ENCODE measurements at regions not wholly inside any gene's neighbourhood (a gene's known extent, or its start where the extent isn't known, plus 50 kb on each side); places are given as distances from the start of the nearest gene placed in this dataset.

DNA sequence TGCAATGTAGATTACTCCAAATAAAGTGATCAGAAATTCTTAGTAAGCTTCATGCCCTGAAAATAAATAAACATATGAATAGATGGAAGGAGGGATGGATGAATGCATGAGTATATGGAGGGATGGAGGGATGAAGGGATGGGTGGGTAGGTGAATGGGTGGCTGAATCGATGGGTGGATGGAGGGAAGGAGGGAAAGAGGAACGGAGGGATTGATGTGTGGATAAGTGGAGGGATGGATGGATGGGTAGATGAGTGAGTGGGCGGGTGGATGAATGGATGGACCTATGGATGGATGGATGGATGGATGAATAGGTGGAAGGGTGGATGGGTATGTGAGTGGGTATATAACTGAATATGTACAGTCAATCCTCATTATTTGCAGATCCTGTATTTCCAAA is 276.7 kb upstream of the ACVR2A start:
- TF ChIP-seq, protein P1, sequence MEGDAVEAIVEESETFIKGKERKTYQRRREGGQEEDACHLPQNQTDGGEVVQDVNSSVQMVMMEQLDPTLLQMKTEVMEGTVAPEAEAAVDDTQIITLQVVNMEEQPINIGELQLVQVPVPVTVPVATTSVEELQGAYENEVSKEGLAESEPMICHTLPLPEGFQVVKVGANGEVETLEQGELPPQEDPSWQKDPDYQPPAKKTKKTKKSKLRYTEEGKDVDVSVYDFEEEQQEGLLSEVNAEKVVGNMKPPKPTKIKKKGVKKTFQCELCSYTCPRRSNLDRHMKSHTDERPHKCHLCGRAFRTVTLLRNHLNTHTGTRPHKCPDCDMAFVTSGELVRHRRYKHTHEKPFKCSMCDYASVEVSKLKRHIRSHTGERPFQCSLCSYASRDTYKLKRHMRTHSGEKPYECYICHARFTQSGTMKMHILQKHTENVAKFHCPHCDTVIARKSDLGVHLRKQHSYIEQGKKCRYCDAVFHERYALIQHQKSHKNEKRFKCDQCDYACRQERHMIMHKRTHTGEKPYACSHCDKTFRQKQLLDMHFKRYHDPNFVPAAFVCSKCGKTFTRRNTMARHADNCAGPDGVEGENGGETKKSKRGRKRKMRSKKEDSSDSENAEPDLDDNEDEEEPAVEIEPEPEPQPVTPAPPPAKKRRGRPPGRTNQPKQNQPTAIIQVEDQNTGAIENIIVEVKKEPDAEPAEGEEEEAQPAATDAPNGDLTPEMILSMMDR (IDR thresholded peaks at IDR 0.05; ENCODE audit: insufficient read depth, low read depth, low read length), result no peak
- TF ChIP-seq EZH2 (IDR thresholded peaks at IDR 0.05; ENCODE audit: insufficient read depth, low read length), result no peak

Measured in astrocyte (in vitro differentiated cells and primary cell).